ENCODE measurements at regions not wholly inside any gene's neighbourhood (a gene's known extent, or its start where the extent isn't known, plus 50 kb on each side); places are given as distances from the start of the nearest gene placed in this dataset.

DNA sequence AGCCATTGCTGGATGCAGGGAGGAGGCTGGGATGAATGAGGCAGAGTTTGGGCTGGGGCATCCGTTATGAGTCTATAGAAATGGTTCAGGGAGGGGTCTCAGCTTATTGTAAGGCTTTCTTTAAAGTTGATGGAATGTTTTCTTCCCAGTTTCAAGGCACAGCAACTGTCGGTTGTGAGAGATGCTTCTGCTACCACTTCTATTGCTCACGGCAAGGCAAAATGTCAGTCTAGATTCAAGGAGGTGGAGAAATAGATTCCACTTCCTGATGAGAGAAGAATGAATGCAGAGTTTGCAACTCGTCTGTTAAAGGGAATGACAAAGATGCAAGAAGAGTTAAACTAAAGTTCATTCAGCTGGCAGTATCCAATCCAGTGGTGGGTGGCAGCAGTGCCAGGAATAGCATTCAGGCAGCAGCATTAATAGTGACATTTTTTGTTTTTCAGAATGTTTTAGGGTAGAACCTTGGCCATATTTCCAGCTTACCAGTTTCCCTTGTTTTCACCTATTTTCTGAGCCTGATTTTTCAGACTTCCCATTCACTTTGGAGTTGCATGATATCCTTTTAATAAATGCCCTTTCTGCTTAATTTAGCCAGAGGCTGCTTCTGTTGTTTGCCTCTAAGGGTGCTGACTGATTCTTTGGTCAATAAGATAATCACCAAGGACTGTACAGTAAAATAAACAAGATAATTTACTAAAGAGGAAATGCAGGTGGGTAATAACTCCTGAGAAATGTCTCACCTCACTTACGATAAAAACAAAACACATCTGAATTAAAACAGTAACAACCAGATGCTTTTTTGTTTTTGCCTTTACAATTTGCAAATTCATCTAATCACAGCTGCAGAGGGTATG is 138.4 kb downstream of the RPIA start:
- Histone ChIP-seq H3K4me1 (peaks cover 0 to 7% (median 0%) of the 10 kb centered on the region in 4 donors), H3K9me3 (no peaks in the 10 kb centered on the region), H3K27me3 (peaks cover 0 to 21% (median 0%) of the 10 kb centered on the region in 3 donors), H3K27ac (no peak overlapping the region), H3K4me3 (no peak overlapping the region), H3K36me3 (no peaks in the 10 kb centered on the region)
- DNase-seq = no peak
- 47 to 59% (median 54%) methylated on average over 5 of the region's 5 CpGs for WGBS, 5 donors
- TF ChIP-seq CTCF (IDR thresholded peaks at IDR 0.05) (no peak), POLR2A (IDR thresholded peaks at IDR 0.05) (no peak), EP300 (IDR thresholded peaks at IDR 0.05) (no peak), POLR2AphosphoS5 (IDR thresholded peaks at IDR 0.05) (no peak)
- intact Hi-C loops (cut with DNase I; ENCODE audit: low total_unique reads) = no loop called here

- H3K4me3 ChIP-seq = no peak overlapping the region
- TF ChIP-seq CTCF (IDR thresholded peaks at IDR 0.05) (no peak), POLR2A (IDR thresholded peaks at IDR 0.05) (no peak), POLR2AphosphoS5 (IDR thresholded peaks at IDR 0.05) (no peak), EP300 (IDR thresholded peaks at IDR 0.05) (no peak)
- no peak for DNase-seq
- H3K27ac ChIP-seq = no peak overlapping the region
- intact Hi-C loops (cut with DNase I; ENCODE audit: low total_unique reads) = no loop called here
- peaks cover 0 to 20% (median 0%) of the 10 kb centered on the region in 3 donors for H3K27me3 ChIP-seq
- WGBS, 5 donors = 51 to 60% (median 56%) methylated on average over 6 of the region's 6 CpGs
- peaks cover 0 to 7% (median 0%) of the 10 kb centered on the region in 4 donors for H3K4me1 ChIP-seq
- no peaks in the 10 kb centered on the region for H3K9me3 ChIP-seq
- H3K36me3 ChIP-seq = no peaks in the 10 kb centered on the region
Observed at GRCh38 chr2:88831071-88831791, 139.8 kb downstream of the RPIA start.

DNA sequence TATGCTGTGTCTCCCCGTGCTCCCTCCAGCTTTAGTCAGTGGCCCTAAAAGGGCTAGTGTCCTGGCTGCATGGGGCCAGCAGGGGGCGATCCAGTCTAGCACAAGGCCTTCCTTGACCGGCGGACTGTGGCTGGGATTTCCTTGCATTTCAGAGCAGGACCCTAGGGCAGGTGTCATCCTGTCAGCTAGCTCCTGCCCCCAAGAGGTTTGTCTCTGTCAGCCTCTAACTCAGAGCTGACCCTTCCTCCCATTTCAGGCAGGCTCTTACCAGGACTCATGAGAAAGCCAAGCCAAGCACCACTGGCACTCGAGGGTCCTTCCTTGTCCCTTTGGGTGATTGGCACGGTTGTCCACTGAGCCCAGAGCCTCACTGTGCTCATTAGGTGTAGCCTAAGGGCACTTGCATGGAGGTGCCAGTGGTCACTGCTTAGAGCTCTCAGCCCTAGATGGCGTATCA is 140.3 kb downstream of the RPIA start:
- Histone ChIP-seq H3K27me3 (peaks cover 0 to 20% (median 0%) of the 10 kb centered on the region in 3 donors), H3K27ac (no peak overlapping the region), H3K4me3 (no peak overlapping the region), H3K4me1 (peaks cover 0 to 7% (median 0%) of the 10 kb centered on the region in 4 donors), H3K9me3 (no peaks in the 10 kb centered on the region), H3K36me3 (no peaks in the 10 kb centered on the region)
- WGBS, 5 donors = 43 to 53% (median 50%) methylated on average over 6 to 7 of the region's 7 CpGs
- intact Hi-C loops (cut with DNase I; ENCODE audit: low total_unique reads) = no loop called here
- TF ChIP-seq EP300 (IDR thresholded peaks at IDR 0.05) (no peak), POLR2AphosphoS5 (IDR thresholded peaks at IDR 0.05) (no peak), POLR2A (IDR thresholded peaks at IDR 0.05) (no peak), CTCF (IDR thresholded peaks at IDR 0.05) (peak in 4 of 7 experiments; percentile 28 to 60 (median 35))
- peak; percentile 59 to 65 for DNase-seq

GRCh38 chr2:88832311-88832991 is 141.0 kb downstream of the RPIA start:
- no peak for DNase-seq
- peaks cover 0 to 7% (median 0%) of the 10 kb centered on the region in 4 donors for H3K4me1 ChIP-seq
- no peak overlapping the region for H3K4me3 ChIP-seq
- no peak overlapping the region for H3K27ac ChIP-seq
- H3K27me3 ChIP-seq = peaks cover 0 to 20% (median 0%) of the 10 kb centered on the region in 3 donors
- no peaks in the 10 kb centered on the region for H3K36me3 ChIP-seq
- TF ChIP-seq POLR2A (IDR thresholded peaks at IDR 0.05) = no peak
- no peak for TF ChIP-seq EP300 (IDR thresholded peaks at IDR 0.05)
- TF ChIP-seq POLR2AphosphoS5 (IDR thresholded peaks at IDR 0.05) = no peak
- no peak for TF ChIP-seq CTCF (IDR thresholded peaks at IDR 0.05)
- H3K9me3 ChIP-seq = no peaks in the 10 kb centered on the region
- WGBS, 5 donors = 77 to 82% (median 79%) methylated on average over 5 to 8 of the region's 8 CpGs
- intact Hi-C loops (cut with DNase I; ENCODE audit: low total_unique reads) = no loop called here
